ENCODE measurements at regions not wholly inside any gene's neighbourhood (a gene's known extent, or its start where the extent isn't known, plus 50 kb on each side); places are given as distances from the start of the nearest gene placed in this dataset.
"Not testable (repeated sequence)": the region's sequence is repeated elsewhere in the genome, so short reads cannot be mapped to it uniquely, and the experiment has no call there.

DNA sequence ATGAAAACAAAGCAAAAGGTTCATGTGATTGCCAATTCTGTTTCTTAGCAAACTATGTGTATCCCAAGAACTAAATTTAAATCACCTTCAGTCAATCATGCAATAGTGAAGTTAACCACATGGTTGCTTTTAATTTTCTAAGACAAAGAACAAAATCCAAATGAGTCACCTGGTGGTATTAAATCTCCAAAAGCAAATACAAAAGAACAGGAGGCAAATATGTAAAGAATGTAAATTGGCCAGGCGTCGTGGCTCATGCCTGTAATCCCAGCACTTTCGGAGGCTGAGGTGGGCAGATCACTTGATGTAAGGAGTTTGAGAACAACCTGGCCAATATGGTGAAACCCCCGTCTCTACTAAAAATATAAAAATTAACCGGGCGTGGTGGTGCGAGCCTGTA lies 54.2 kb upstream of the PIK3R4 start:
- no peak for DNase-seq (ENCODE audit: low spot score)

DNA sequence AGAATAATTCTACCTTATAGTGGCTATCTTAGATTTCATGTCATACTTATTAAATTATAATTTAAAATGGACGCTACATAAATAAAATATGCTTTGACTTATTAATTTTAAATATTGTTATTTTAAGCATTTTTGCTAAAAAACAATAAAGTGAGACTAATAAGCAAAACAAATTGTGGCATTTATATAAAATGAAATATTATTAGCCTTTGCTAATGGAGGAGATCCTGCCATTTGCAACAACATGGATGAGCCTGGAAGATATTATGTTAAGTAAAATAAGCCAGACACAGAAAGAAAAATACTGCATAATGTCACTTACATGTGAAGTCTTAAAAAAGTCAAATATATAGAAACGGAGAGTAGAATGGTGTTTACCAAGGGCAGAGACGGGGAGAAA lies 54.8 kb upstream of the PIK3R4 start:
- DNase-seq (ENCODE audit: low spot score): no peak

DNA sequence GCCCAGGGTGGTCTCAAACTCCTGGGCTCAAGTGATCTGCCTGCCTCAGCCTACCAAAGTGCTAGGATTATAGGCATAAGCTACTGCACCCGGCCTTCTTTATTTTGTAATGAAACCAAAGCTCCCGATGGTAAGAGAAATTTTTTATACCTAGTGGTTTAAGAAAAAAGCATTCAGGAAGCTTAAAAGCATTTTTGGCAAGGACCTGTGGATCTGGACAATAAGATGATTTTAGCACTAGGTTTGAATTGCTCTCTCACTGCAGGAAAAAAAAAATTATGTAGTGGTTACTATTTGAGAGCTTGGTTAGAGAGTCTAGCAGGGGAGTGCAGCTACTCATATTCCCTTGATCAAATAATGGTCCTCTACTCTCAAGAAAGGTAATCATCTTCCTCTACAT lies 64.9 kb upstream of the PIK3R4 start:
- DNase-seq (ENCODE audit: low spot score): no peak

DNA sequence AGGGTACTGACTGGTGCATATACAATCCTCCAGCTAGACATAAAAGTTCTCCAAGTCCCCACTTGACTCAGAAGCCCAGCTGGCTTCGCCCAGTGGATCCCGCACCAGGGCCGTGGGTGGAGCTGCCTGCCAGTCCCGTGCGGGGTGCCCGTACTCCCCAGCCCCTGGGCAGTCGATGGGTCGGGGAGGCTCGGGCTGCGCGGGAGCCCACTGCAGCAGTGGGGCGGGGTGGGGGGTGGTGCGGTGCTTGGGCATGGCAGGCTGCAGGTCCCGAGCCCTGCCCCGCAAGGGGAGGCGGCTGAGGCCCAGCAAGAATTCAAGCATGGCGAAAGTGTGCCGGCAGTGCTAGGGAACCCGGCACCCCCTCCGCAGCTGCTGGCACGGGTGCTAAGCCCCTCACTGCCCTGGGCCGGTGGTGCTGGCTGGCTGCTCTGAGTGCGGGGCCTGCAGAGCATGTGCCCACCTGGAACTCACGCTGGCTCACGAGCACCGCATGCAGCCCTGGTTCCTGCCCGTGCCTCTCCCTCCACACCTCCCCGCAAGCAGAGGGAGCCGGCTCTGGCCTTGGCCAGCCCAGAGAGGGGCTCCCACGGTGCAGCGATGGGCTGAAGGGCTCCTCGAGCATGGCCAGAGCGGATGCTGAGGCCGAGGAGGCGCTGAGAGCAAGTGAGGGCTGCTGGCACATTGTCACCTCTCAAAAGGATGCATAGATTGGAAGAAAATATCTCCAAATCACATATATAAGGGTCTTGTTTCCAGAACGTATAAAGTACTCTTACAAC lies 68.3 kb upstream of the PIK3R4 start:
- DNase-seq (ENCODE audit: low spot score): no peak

DNA sequence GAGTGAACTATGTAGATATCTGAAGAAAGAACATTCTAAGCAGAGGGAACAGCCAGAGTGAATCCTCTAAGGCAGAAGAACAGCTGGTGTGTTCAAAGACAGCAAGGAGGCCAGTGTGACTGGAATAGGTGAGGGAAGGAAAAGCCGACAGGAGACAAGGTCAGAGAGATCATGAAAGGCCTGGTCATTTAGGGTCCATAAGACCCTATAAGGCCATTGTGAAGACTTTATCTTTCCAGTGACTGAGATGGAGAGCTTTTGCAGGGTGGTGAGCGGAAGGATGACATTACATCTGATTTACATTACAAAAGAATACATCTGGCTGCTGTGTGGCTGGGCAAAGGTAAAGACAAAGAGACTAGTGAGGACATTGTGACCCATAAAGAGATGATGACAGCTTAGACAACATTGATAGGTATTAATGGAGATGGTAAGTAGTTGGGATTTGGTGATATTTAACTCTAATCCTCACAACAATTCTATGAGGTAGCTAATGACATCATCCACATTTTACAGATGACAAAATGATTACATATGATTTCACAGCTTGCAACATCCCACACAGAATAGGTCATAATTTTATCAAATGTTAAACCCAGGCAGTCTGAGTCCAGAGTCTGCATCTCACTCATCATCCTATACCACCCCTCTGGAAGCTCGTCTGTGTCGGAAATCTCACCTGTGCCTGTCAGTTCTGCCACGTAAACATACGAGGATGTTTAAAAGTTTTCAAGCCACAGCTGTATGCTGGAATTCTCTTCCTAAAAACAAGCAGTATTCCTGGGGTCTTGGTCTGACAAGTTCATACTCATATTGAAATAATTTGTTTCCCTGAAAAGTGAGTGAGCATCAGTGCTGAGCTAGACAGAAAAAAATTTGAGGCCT lies 70.2 kb upstream of the PIK3R4 start:
- DNase-seq (ENCODE audit: low spot score): no peak

DNA sequence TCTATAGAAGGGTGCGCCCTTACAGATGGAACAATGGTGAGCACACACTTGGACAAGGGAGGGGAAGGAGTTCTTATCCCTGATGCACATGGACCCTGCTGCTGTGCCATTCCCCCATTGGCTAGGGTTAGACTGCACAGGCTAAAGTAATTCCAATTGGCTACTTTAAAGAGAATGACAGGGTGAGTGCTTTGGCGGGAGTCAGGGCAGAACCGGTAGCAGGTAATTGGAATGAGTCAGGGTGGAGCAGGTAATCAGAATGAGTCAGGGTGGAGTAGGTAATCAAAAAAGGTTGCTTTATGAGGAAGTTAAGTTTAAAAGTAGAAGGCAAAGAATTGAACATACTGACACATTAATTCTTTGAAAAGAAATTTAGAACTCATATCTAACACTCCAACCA lies 71.4 kb upstream of the PIK3R4 start:
- not testable (repeated sequence) for DNase-seq (ENCODE audit: low spot score)

DNA sequence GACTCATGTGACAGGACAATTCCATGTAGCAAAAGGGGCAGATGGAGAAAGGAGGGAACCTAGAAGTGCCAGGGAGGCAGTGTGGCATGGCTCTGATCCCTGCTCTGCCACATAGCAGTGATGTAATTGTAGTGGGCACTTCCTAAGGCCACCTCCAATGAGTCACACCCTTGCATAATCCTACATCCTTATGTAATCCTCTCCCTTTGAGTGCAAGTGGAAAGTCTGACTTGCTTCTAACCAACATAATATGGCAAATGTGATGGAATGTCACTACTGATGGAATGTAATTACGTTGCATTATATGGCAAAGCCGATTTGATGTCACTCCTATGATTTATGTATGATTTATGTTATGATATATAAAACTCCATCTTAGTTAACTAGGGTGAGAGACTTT lies 72.9 kb upstream of the ATP2C1 start:
- peak; percentile 98 for DNase-seq (ENCODE audit: low spot score)

DNA sequence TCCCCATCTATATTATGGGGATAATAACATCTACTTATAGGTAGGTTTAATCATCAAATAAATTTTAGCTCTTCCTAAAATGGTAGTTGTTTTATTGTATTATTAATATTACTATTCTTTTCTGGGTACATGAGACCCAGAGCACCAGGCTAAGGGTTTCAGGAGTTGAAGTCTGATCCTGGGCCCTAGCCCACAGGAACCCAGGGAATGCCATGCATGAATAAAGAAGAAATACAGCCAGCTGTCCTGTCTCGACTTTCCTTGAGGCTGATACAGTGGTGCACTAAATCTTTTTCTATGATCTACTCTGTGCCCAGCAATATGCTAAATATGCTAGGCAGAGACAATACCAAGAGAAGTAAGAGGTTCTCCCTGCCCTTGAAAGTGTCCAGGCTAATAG lies 72.1 kb upstream of the ATP2C1 start:
- no peak for DNase-seq (ENCODE audit: low spot score)

DNA sequence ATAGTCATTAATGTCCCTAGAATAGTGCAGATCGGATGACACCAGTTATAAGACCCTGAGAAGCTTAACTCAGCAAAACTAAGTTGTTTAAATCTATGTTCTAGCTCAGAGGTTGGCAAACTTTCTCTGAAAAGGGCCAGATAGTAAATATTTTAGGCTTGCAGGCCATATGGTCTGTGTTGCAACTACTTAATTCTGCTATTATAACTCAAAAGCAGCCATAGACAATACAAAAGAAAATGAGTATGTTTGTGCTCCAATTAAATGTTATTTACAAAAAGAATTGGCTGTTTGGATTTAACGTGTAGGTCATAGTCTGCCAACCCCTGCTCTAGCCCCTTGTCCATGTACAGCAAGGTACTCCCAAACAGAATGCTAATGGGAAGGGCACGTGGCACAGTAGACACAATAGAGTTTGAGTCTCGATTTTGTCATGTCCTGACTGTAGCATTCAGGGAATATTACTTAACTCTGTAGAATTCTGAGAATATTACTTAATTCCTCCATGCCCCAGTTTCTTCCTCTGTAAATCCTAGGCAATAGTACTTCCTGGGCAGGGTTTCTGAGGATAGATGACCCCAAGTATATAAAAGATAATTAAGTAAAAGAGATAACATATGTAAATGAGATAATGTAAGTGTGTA lies 70.5 kb upstream of the ATP2C1 start:
- DNase-seq (ENCODE audit: low spot score): no peak

DNA sequence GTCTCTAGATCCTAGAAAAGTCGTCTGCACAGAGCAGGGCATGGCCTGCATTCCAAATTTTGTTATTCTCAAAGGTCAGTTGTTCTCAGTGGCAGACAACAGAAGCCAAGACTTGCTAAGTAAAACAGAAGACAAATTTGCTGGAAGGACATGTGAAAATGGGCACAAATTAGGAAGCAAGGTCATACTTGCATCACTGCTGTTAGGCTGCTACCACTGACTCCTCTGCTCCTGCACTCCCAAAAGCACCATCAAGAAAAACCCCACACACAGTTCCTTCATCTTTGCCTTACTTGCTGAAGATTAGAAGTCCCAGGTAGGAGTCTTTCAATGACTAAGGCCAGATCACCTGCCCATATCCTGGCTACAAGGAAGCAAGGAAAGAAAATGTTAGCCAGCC lies 69.9 kb upstream of the ATP2C1 start:
- no peak for DNase-seq (ENCODE audit: low spot score)

DNA sequence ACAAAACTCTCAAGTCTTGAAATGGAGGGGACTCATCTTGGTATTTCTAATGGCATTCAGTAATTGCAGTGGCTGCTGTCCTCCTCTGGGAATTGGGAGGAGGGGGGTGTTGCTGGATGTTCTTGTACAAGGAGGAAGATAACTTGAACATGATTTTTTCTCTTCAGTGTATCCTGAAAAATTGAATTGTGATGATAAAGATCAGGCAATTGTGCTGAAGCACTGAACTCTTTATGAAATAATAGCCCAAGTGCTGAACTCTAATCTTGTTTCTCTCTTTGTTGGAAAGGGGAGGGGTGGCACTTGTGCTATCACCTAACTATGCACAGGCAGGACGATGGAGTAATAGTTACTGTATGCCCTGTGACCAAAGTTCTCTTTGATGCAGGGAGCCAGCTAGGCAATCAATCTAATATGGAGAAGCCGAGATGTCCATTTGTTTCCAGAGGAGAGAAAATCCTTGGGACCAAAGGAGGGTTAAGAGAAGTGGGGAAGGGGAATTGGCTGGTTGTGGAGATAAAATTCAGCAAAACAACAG lies 68.1 kb upstream of the ATP2C1 start:
- no peak for DNase-seq (ENCODE audit: low spot score)

DNA sequence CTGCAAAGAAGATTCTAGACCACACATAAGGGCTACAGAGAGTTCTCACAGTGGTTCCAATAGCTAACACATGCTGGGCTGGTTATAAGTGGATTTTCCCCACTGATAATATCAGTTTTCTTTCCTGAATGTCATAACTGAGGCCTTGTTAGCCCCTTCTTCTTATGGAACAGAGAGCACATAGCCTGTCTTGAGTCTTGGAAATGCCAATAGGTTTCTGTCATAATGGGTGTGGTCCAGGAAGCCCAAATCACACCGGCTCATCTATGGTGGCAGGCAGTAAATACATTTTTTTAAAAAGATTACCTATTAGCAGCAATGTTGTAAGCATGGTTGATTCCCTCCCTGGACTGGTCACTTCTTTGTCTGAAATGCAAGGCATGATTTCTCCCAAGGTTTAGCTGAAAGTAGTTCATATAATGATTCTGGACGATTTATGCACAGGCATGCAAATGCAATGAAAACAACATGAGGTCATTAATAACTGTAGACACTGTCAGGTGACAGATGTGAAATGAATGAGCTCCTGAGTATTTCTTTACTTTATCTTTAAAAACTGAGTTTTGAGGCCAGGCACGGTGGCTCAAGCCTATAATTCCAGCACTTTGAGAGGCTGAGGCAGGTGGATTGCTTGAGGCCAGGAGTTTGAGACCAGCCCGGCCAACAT lies 67.2 kb upstream of the ATP2C1 start:
- no peak for DNase-seq (ENCODE audit: low spot score)

DNA sequence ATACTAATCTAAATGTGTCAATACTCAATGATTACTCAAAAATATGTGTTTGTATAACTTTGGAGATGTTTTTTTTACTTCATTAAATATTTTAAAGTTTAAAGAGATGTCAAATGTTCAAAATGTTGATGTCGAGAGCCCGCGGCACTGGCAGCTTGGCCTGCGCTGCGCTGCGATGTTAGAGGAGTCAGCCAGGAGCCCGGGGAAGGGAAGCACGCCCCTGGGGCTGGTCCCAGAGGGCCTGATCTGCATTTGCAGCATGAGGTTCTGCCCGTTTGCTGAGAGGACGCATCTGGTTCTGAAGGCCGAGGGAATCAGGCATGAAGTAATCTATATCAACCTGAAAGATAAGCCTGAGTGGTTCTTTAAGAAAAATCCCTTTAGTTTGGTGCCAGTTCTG lies 66.4 kb upstream of the ATP2C1 start:
- DNase-seq (ENCODE audit: low spot score): no peak

DNA sequence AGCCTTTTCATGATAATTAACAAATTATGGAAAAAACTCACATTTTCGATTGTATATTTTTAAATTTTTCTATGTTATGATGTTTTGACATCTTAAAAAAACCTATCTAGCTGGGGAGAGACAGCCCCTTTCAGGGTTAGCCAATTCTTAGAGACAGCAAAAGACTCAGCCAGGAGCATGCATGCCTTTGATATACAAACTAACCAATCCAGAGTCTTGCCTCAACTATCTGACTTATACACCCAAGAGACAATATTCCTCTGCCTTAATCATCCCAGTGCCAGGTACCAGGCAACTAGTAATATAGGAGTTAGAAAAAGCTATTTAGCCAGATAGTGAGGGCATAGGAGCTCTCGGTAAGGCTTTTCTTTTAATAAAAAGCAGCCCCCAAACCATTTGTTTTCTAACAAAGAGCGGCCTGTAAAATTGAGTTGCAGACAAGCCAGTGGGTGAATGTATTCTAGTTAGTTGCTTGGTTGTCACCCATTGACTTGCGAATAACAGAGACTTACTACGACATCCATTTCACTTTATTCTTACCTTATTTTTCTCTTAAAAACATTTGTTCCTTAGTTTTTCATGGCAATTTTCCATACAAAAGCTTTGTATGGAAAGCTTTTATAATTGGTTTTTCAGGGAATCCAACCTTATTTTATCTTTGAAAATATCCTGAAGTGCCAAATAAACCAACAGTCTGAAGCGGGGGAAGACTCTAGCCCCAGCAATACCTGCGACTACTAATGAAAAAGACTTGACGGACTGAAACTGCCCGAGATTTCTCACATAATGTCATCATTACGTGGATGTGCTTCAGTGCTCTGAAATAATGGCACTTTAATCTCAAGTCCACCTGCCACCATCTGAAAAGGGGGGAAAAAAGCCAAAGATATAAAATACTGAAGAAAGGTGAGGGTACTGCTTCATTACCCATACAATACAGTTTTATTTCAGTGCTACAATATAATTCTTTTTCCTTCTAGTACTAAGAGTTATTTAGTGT lies 64.6 kb upstream of the ATP2C1 start:
- no peak for DNase-seq (ENCODE audit: low spot score)

DNA sequence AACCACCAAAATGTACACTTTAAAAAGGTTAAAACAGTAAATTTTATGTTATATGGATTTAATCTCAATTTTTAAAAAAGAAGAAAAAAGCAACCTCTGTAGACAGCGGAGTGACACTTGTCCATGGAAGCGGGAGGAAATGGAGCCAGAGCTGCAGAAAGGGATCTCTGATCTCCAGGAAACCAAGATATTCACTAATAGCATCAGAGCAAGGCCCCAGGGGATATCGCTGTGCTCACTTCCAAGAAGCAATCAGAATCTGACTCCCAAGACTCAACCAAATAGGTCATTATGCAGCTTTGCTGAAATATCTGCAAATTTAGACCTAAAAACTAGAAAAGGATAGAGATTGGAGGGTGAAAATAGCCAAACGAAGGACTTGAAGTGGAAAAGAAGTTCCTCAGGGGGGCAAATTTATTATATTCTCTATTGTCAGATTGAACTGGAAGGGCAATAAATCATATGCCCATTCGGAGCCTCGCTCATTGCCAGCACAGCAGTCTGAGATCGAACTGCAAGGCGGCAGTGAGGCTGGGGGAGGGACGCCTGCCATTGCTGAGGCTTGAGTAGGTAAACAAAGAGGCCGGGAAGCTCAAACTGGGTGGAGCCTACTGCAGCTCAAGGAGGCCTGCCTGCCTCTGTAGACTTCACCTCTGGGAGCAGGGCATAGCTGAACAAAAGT lies 62.0 kb upstream of the ATP2C1 start:
- no peak for DNase-seq (ENCODE audit: low spot score)

DNA sequence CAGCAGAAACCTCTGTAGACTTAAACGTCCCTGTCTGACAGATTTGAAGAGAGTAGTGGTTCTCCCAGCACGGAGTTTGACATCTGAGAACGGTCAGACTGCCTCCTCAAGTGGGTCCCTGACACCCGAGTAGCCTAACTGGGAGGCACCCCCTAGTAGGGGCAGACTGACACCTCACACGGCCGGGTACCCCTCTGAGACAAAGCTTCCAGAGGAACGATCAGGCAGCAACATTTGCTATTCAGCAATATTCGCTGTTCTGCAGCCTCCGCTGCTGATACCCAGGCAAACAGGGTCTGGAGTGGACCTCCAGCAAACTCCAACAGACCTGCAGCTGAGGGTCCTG lies 61.5 kb upstream of the ATP2C1 start:
- DNase-seq (ENCODE audit: low spot score): not testable (repeated sequence)

DNA sequence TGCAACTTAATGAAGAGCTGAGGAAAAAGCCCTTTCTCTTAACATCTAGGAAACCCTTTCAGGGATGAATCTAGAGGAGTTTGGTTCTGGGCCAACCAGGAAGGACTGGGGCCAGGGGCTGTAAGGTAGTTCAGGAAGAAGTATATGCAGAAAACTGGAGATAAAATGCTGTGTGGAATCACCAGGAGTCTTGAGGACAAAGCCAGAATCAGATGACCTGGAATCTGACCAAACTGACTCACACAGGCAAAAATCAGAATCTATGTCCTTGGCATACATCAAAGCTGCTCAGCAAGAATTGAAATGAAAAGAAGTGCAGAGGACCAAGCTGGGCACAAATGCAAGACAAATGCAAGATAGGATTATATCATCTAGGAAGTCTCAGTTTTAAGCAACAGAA lies 59.4 kb upstream of the ATP2C1 start:
- no peak for DNase-seq (ENCODE audit: low spot score)

DNA sequence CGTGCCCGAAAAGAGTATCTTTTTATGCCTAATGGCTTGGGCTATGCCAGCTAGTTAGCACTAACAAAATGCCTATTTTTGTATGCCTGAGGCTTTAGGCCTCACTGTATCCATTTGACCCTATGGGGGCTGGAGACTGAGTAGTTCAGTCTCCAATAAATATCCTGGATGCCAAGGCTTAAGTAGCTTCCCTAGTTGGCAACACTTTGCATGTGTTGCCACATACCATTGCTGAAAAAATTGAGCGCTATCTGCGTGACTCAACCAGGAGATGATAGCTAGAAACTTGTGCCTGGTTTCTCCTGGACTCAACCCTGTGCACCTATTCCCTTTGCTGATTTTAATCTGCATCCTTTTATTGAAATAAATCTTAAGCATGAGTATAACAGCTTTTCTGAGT lies 58.4 kb upstream of the ATP2C1 start:
- no peak for DNase-seq (ENCODE audit: low spot score)

DNA sequence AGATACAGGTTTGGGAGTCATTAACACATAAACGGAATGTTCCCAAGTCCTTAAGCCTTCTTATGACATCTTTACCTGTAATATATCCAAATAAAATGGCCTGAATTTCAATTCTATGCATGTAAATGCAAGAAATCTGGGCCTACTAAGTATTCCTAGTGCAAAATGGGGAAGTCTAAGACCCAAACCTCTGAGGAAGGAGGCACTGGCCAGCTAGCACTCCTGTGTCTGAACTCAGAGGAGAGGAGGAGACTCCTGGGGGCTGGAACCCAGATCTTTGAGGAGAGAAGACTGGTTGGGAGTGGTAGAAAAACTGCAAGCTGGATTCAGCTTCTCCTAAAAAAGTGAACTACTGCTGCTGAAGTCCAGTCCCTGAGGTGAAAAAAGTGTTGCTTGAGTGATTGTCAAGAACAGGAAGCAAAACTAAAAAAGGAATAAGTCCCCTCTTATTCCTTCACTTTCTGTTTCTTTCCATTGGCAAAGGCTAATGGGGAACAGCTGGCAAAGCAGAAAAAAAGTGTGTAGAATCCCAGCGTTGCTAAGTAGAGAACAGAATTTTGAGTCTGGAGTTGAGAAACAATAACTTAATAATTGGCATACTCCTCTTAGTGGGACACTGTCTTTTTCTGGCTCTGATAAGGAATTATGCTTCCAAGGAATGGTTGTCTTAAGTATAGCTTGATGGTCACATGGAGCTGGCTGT lies 54.8 kb upstream of the ATP2C1 start:
- no peak for DNase-seq (ENCODE audit: low spot score)

DNA sequence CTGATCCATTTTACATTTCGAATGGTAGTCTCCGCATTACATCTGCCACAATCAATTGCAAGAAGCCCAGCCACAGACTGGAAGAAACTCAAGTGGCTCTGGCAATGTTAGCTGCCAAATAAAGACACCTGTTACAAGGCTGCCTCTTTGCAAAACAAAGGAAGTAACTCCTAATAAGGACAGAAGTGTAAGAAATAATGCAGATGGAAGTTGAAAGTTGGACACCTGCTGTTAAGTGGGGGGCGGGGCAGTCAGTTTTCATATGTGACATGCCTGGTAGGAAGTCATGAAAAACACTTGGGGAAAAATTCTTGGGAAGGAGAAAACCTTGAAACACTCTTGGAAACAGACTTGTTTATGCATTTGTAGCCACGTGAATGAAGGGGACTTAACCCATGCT lies 54.1 kb upstream of the ATP2C1 start:
- DNase-seq (ENCODE audit: low spot score): no peak

Data from H4 (cell line).